NCI-H2227 (cell line): ENCODE measurements at regions not wholly inside any gene's neighbourhood (a gene's known extent, or its start where the extent isn't known, plus 50 kb on each side); places are given as distances from the start of the nearest gene placed in this dataset.
"Not testable (repeated sequence)": the region's sequence is repeated elsewhere in the genome, so short reads cannot be mapped to it uniquely, and the experiment has no call there.

Experiments
- DNase-seq: peaks from one replicate; lab custom pipeline; 2025; ENCODE audit not compliant: unreplicated experiment; lab: John Stamatoyannopoulos, UW

GRCh38 chr6:22133357-22133756 is 163.5 kb downstream of the PRL start:
- DNase-seq = no peak

GRCh38 chr6:22134308-22134707 is 162.5 kb downstream of the PRL start:
- DNase-seq = no peak

- DNase-seq = no peak
Measured at GRCh38 chr6:22135395-22135794, 161.4 kb downstream of the PRL start.

- DNase-seq = not testable (repeated sequence)
Measured at GRCh38 chr6:22140736-22141135, 156.1 kb downstream of the PRL start.

GRCh38 chr6:22141241-22141745 is 155.5 kb downstream of the PRL start:
- peak; percentile 75 for DNase-seq

- no peak for DNase-seq
Measured at GRCh38 chr6:22142856-22143255, 154.0 kb downstream of the PRL start.

GRCh38 chr6:22145376-22145775 is 151.5 kb downstream of the PRL start:
- no peak for DNase-seq

GRCh38 chr6:22145823-22146677 is 150.8 kb downstream of the PRL start:
- DNase-seq = peak; percentile 87

- DNase-seq = peak; percentile 67
Measured at GRCh38 chr6:22146678-22146930, 150.2 kb downstream of the PRL start.

GRCh38 chr6:22146931-22147701 is 149.7 kb downstream of the PRL start:
- DNase-seq = peak; percentile 67

GRCh38 chr6:22147921-22148776 is 148.7 kb downstream of the PRL start:
- DNase-seq = peak; percentile 11

GRCh38 chr6:22149096-22149495 is 147.7 kb downstream of the PRL start:
- DNase-seq = no peak

- peak; percentile 31 for DNase-seq
Measured at GRCh38 chr6:22149501-22150367, 147.1 kb downstream of the PRL start.

- no peak for DNase-seq
Measured at GRCh38 chr6:22150368-22151035, 146.3 kb downstream of the PRL start.

GRCh38 chr6:22151892-22152291 is 144.9 kb downstream of the PRL start:
- no peak for DNase-seq

- no peak for DNase-seq
Measured at GRCh38 chr6:22152841-22153240, 144.0 kb downstream of the PRL start.

- no peak for DNase-seq
Measured at GRCh38 chr6:22153384-22154158, 143.3 kb downstream of the PRL start.

GRCh38 chr6:22155551-22155950 is 141.3 kb downstream of the PRL start:
- no peak for DNase-seq

- no peak for DNase-seq
Measured at GRCh38 chr6:22157233-22157632, 139.6 kb downstream of the PRL start.
